CD4-positive, alpha-beta T cell treated with Interleukin-17A for 1 hour (primary cell): ENCODE measurements at regions not wholly inside any gene's neighbourhood (a gene's known extent, or its start where the extent isn't known, plus 50 kb on each side); places are given as distances from the start of the nearest gene placed in this dataset.
"Not testable (repeated sequence)": the region's sequence is repeated elsewhere in the genome, so short reads cannot be mapped to it uniquely, and the experiment has no call there.

Experiments used
- DNase-seq: peaks from one replicate; pipeline ENCODE4 v3.0.0-alpha.2; 2020

DNA sequence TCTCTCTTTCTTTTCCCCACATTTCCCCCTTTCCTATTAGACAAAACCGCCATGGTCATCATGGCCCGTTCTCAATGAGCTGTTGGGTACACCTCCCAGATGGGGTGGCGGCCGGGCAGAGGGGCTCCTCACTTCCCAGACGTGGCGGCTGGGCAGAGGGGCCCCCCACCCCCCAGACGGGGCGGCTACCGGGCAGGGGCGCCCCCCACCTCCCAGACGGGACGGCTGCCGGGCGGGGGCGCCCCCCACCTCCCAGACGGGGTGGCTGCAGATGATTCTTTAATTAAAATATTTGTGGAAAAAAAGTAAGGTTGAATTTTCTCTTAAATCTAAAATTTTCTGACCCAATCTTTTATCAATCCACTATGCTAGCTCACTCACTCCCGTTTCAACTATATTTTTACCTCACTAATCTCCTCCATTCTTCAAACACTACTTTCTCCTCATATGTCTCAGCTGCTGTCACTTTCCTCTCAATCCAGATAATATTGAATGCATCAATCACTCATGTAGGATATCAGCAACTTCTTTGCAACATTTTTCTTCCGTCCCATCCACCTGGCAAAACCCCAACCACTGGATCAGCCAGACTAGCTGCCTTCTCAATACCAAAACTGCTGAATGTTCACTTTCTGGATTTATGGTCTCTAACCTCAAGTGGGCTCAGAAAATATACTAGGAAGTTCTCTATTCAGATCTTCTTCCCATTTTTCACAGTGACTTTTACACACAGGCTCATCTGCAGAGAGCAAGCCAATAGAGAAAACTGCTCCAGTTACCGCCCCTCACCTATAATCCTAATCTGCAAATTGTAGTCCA, 81.1 kb upstream of the TRIM24 start:
- DNase-seq = no peak

- no peak for DNase-seq
Observed at GRCh38 chr7:138382862-138383565, 77.0 kb upstream of the TRIM24 start.

DNA sequence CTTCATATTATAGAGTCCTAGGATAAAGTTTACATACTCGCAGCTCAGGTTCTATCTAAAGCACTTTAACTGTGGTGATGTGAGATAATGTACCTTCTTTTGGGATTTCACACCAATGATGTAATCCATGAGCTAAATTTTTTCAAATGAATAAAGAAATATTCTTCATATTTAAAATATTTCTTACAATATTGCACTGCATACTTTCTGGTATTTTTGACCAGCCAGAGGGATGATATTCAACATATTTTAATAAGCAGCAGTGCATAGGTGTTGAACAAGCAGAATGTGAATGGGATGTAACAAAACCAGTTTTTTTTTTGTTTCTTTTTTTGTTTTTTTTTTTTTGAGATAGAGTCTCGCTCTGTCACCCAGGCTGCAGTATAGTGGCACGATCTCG, 73.2 kb upstream of the TRIM24 start:
- DNase-seq = no peak

- DNase-seq = no peak
Observed at GRCh38 chr7:138387755-138388475, 72.1 kb upstream of the TRIM24 start.

GRCh38 chr7:138388673-138389491, 71.2 kb upstream of the TRIM24 start:
- DNase-seq = no peak

- DNase-seq = no peak
Observed at GRCh38 chr7:138395763-138396162, 64.3 kb upstream of the TRIM24 start.

- DNase-seq = no peak
Observed at GRCh38 chr7:138396251-138397070, 63.6 kb upstream of the TRIM24 start.

DNA sequence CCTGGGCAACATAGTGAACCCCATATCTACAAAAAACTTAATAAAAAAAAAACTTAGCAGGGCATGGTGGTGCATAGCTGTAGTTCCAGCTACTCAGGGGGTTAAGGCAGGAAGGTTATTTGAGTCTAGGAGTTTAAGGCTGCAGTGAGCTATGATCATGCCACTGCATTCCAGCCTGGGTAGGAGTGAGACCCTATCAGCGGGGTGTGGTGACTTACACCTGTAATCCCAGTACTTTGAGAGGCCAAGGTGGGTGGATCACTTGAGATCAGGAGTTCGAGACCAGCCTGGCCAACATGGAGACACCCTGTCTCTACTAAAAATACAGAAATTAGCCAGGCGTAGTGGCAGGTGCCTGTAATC, 63.0 kb upstream of the TRIM24 start:
- DNase-seq = not testable (repeated sequence)

GRCh38 chr7:138398857-138399256, 61.2 kb upstream of the TRIM24 start:
- no peak for DNase-seq

GRCh38 chr7:138400400-138400886, 59.6 kb upstream of the TRIM24 start:
- no peak for DNase-seq

GRCh38 chr7:138402749-138403148, 57.3 kb upstream of the TRIM24 start:
- no peak for DNase-seq

DNA sequence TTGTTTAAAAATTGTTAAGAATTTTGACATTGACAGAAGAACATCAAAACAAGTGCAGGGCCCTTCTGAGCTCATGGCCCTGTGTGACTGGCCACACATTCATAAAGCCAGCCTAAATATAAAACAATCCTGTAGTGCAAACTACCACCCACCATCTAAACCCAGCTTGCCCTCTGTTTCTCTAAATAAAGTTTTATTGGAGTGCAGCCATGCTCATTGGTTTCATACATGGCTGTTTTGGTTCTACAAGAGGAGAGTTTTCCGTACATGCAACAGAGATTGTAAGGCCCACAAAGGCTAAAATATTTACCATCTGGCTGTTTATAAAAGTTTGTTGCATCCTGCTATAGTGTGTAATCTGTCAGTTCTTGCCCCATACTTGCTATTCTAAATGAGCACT, 54.6 kb upstream of the TRIM24 start:
- DNase-seq = no peak

DNA sequence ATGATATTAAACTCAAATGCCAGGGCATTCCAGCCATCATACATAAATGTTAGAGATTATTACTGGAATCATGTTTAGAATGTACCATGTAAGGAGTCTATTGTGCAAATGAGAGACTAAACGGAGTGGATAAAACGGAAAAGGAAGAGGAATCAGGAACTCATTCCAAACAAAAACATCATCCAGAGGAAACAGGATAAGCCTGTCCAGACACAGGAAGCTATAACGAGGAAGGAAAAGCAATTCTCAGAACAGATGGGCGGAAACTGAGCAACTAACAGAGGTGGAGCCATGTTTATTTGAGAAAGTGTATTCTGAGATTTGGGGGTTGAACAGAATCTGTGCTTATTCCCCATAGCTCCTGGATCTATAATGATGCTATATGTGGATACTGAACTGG, 52.3 kb upstream of the TRIM24 start:
- DNase-seq = no peak
